A673 (cell line): ENCODE measurements at regions not wholly inside any gene's neighbourhood (a gene's known extent, or its start where the extent isn't known, plus 50 kb on each side); places are given as distances from the start of the nearest gene placed in this dataset.

Experiments used
- EZH2 ChIP-seq: fragments of 200-600 bp; sonication (generic); IDR thresholded peaks from 2 replicates; pipeline ENCODE4 v1.6.1; 2017; ENCODE audit warnings: borderline replicate concordance, low read depth, mild to moderate bottlenecking, mixed read lengths, antibody characterized with exemption, low read length; ENCODE audit not compliant: poor library complexity, severe bottlenecking
- TF ChIP-seq, protein P1 (sequence below): fragments of 300-800, 200-600 bp; sonication (generic); conservative IDR thresholded peaks from 2 replicates; pipeline ENCODE4 v1.5.1; 2017; ENCODE audit warnings: low read depth, mild to moderate bottlenecking, antibody characterized with exemption, low read length, moderate library complexity, mixed read lengths

DNA sequence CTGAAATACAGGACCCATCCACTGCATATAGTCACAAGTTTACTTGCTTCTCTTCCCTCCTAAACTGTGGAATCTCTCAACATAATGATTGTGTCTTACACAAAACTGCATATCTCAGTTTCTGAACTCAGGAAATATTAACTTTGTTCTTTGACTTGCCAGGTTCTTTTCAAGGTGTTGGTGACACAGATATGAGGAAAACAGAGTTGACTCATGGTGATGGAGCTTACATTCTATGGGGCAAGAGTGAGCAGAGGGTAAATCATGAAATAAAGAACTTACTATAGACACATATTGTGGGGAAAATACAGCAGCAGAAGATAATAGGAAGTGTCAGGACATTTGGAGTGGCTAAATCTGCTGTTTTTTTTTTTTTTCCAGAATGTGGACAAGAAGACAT is 72.5 kb upstream of the IGFBP3 start:
- TF ChIP-seq, protein P1, sequence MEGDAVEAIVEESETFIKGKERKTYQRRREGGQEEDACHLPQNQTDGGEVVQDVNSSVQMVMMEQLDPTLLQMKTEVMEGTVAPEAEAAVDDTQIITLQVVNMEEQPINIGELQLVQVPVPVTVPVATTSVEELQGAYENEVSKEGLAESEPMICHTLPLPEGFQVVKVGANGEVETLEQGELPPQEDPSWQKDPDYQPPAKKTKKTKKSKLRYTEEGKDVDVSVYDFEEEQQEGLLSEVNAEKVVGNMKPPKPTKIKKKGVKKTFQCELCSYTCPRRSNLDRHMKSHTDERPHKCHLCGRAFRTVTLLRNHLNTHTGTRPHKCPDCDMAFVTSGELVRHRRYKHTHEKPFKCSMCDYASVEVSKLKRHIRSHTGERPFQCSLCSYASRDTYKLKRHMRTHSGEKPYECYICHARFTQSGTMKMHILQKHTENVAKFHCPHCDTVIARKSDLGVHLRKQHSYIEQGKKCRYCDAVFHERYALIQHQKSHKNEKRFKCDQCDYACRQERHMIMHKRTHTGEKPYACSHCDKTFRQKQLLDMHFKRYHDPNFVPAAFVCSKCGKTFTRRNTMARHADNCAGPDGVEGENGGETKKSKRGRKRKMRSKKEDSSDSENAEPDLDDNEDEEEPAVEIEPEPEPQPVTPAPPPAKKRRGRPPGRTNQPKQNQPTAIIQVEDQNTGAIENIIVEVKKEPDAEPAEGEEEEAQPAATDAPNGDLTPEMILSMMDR = no peak
- TF ChIP-seq EZH2 = no peak
